Hepatocyte (in vitro differentiated cells): ENCODE measurements at regions not wholly inside any gene's neighbourhood (a gene's known extent, or its start where the extent isn't known, plus 50 kb on each side); places are given as distances from the start of the nearest gene placed in this dataset.

Experiments used
- DNase-seq: peaks from one replicate; pipeline ENCODE4 v3.0.0-alpha.2; 2016; ENCODE audit warnings: low spot score
- H2AFZ ChIP-seq: fragments of 200-600 bp; sonication (generic); 2 replicates; pipeline ENCODE4 v1.6.0; 2016; ENCODE audit warnings: antibody characterized with exemption, mild to moderate bottlenecking
- H3K27ac ChIP-seq: fragments of 200-600 bp; sonication (generic); 2 replicates; pipeline ENCODE4 v1.5.1; 2016; ENCODE audit warnings: mild to moderate bottlenecking
- H3K27me3 ChIP-seq: fragments of 200-600 bp; sonication (generic); 2 replicates; pipeline ENCODE4 v1.6.1; 2016
- H3K36me3 ChIP-seq: fragments of 200-600 bp; sonication (generic); replicated peaks from 2 replicates; pipeline ENCODE4 v1.5.1; 2016; ENCODE audit warnings: low read depth; ENCODE audit not compliant: insufficient read depth
- H3K4me1 ChIP-seq: fragments of 200-600 bp; sonication (generic); 2 replicates; pipeline ENCODE4 v1.5.1; 2016; ENCODE audit warnings: mild to moderate bottlenecking, moderate library complexity; ENCODE audit not compliant: insufficient read depth
- H3K4me2 ChIP-seq: fragments of 200-600 bp; sonication (generic); 2 replicates; pipeline ENCODE4 v1.6.0; 2016
- H3K4me3 ChIP-seq: fragments of 200-600 bp; sonication (generic); 2 replicates; pipeline ENCODE4 v1.5.1; 2016; ENCODE audit warnings: mild to moderate bottlenecking
- H3K79me2 ChIP-seq: fragments of 200-600 bp; sonication (generic); 2 replicates; pipeline ENCODE4 v1.6.0; 2017; ENCODE audit warnings: mild to moderate bottlenecking
- H3K9me2 ChIP-seq: fragments of 200-600 bp; sonication (generic); replicated peaks from 2 replicates; pipeline ENCODE4 v1.6.0; 2017; ENCODE audit warnings: mild to moderate bottlenecking; ENCODE audit not compliant: insufficient read depth
- H3K9me3 ChIP-seq: fragments of 200-600 bp; sonication (generic); 2 replicates; pipeline ENCODE4 v1.5.1; 2016; ENCODE audit warnings: low read depth, mild to moderate bottlenecking
- H4K20me1 ChIP-seq: fragments of 200-600 bp; sonication (generic); 2 replicates; pipeline ENCODE4 v1.6.0; 2016; ENCODE audit warnings: mild to moderate bottlenecking; ENCODE audit not compliant: insufficient read depth, poor library complexity, severe bottlenecking
- CTCF ChIP-seq: fragments of 200-600 bp; sonication (generic); IDR thresholded peaks from 2 replicates; pipeline ENCODE4 v1.5.1; 2016; ENCODE audit warnings: antibody characterized with exemption, mild to moderate bottlenecking; ENCODE audit not compliant: poor library complexity
- EZH2 ChIP-seq: fragments of 200-600 bp; sonication (generic); IDR thresholded peaks from 2 replicates; pipeline ENCODE4 v1.6.1; 2016; ENCODE audit warnings: antibody characterized with exemption, mild to moderate bottlenecking, borderline replicate concordance
- EZH2phosphoT487 ChIP-seq: fragments of 200-600 bp; sonication (generic); IDR thresholded peaks from one replicate; pipeline ENCODE4 v1.6.1; 2018; ENCODE audit warnings: antibody characterized with exemption, mild to moderate bottlenecking, low read depth, moderate library complexity; ENCODE audit not compliant: unreplicated experiment, severe bottlenecking
- WGBS: methylation state at CpG from one replicate; pipeline ENCODE4 v1.1.6; 2016; ENCODE audit warnings: low lambda C conversion rate; ENCODE audit errors: missing lambda C conversion rate; 5-methylcytosine and 5-hydroxymethylcytosine counted together

- TF ChIP-seq CTCF (no peak), EZH2 (no peak), EZH2phosphoT487 (no peak)
- H3K4me1 ChIP-seq, result no peaks in the 10 kb centered on the region
- H3K9me3 ChIP-seq, result peaks cover 6% of the 10 kb centered on the region
- no peak overlapping the region for H3K4me2 ChIP-seq
- no peaks in the 10 kb centered on the region for H3K27me3 ChIP-seq
- no peak overlapping the region for H3K27ac ChIP-seq
- DNase-seq, result no peak
- 88% methylated on average over 5 of the region's 5 CpGs for WGBS
- no peak overlapping the region for H3K4me3 ChIP-seq
- H3K9me2 ChIP-seq, result no peaks in the 10 kb centered on the region
- no peaks in the 10 kb centered on the region for H3K36me3 ChIP-seq
- H3K79me2 ChIP-seq, result no peaks in the 10 kb centered on the region
- no peaks in the 10 kb centered on the region for H4K20me1 ChIP-seq
- no peak overlapping the region for H2AFZ ChIP-seq
Measured at GRCh38 chr2:78051480-78051879, 529.3 kb upstream of the LRRTM4 start.

GRCh38 chr2:78056976-78057375 is 534.8 kb upstream of the LRRTM4 start:
- TF ChIP-seq CTCF (no peak), EZH2phosphoT487 (no peak), EZH2 (no peak)
- H3K4me2 ChIP-seq, result no peak overlapping the region
- H3K4me3 ChIP-seq, result no peak overlapping the region
- DNase-seq, result no peak
- H3K9me2 ChIP-seq, result no peaks in the 10 kb centered on the region
- H2AFZ ChIP-seq, result no peak overlapping the region
- H3K79me2 ChIP-seq, result no peaks in the 10 kb centered on the region
- H3K4me1 ChIP-seq, result no peaks in the 10 kb centered on the region
- H3K27me3 ChIP-seq, result no peaks in the 10 kb centered on the region
- no peak overlapping the region for H3K27ac ChIP-seq
- no peaks in the 10 kb centered on the region for H3K36me3 ChIP-seq
- no peaks in the 10 kb centered on the region for H4K20me1 ChIP-seq
- no peaks in the 10 kb centered on the region for H3K9me3 ChIP-seq

GRCh38 chr2:78061301-78061700 is 539.1 kb upstream of the LRRTM4 start:
- no peaks in the 10 kb centered on the region for H3K27me3 ChIP-seq
- WGBS, result 87% methylated on average over 2 of the region's 2 CpGs
- H3K27ac ChIP-seq, result no peak overlapping the region
- H3K4me2 ChIP-seq, result no peak overlapping the region
- H3K36me3 ChIP-seq, result no peaks in the 10 kb centered on the region
- no peaks in the 10 kb centered on the region for H3K79me2 ChIP-seq
- H3K4me3 ChIP-seq, result no peak overlapping the region
- no peak overlapping the region for H2AFZ ChIP-seq
- H3K4me1 ChIP-seq, result no peaks in the 10 kb centered on the region
- no peaks in the 10 kb centered on the region for H4K20me1 ChIP-seq
- H3K9me2 ChIP-seq, result no peaks in the 10 kb centered on the region
- no peaks in the 10 kb centered on the region for H3K9me3 ChIP-seq
- DNase-seq, result no peak
- TF ChIP-seq CTCF (no peak), EZH2 (no peak), EZH2phosphoT487 (no peak)

GRCh38 chr2:78061732-78062131 is 539.6 kb upstream of the LRRTM4 start:
- Histone ChIP-seq H2AFZ (no peak overlapping the region), H3K36me3 (no peaks in the 10 kb centered on the region), H3K9me3 (no peaks in the 10 kb centered on the region), H3K4me1 (no peaks in the 10 kb centered on the region), H4K20me1 (no peaks in the 10 kb centered on the region), H3K4me2 (no peak overlapping the region), H3K27me3 (no peaks in the 10 kb centered on the region), H3K4me3 (no peak overlapping the region), H3K27ac (no peak overlapping the region), H3K79me2 (no peaks in the 10 kb centered on the region), H3K9me2 (no peaks in the 10 kb centered on the region)
- WGBS, result 92% methylated on average over 5 of the region's 5 CpGs
- no peak for DNase-seq
- TF ChIP-seq EZH2phosphoT487, result no peak
- TF ChIP-seq EZH2, result no peak
